ENCODE measurements at regions not wholly inside any gene's neighbourhood (a gene's known extent, or its start where the extent isn't known, plus 50 kb on each side); places are given as distances from the start of the nearest gene placed in this dataset.

GRCh38 chr12:58301730-58302122 lies 360.4 kb downstream of the ATP23 start:
- TF ChIP-seq CTCF (IDR thresholded peaks at IDR 0.05), result no peak
- no peak for TF ChIP-seq POLR2A (IDR thresholded peaks at IDR 0.05)

Measured in esophagus squamous epithelium (tissue), 4 donors.